CD14-positive monocyte (primary cell): ENCODE measurements at regions not wholly inside any gene's neighbourhood (a gene's known extent, or its start where the extent isn't known, plus 50 kb on each side); places are given as distances from the start of the nearest gene placed in this dataset.

ENCODE experiments used
- DNase-seq, 3 donors: peaks; one replicate each; pipeline ENCODE4 v3.0.0-alpha.2; 2011 to 2022
- H2AFZ ChIP-seq: 2 replicates; pipeline ENCODE4 v1.6.0; 2012; ENCODE audit warnings: mild to moderate bottlenecking, low read depth, low read length, inconsistent platforms; ENCODE audit not compliant: insufficient read depth, poor library complexity, severe bottlenecking
- H3K27ac ChIP-seq, 2 donors: 1 replicate in 1 of 2; 2 replicates in 1 of 2; pipeline ENCODE4 v1.5.1; 2012 to 2013; ENCODE audit warnings: low read length in 2 of 2, control low read depth in 1 of 2, inconsistent platforms in 1 of 2, low read depth in 1 of 2, mild to moderate bottlenecking in 1 of 2
- H3K27me3 ChIP-seq, 2 donors: one replicate each; pipeline versions ENCODE4 v1.6.0 to v1.6.1; 2011 to 2013; ENCODE audit warnings: low read length in 2 of 2; ENCODE audit not compliant: control insufficient read depth in 2 of 2, insufficient read depth in 2 of 2
- H3K36me3 ChIP-seq, 2 donors: replicated peaks in 1 of 2; 1 replicate in 1 of 2; 2 replicates in 1 of 2; pipeline versions ENCODE4 v1.5.1 to v1.6.1; 2012 to 2013; ENCODE audit warnings: low read length in 2 of 2, control low read depth in 1 of 2, inconsistent platforms in 1 of 2, mild to moderate bottlenecking in 1 of 2; ENCODE audit not compliant: insufficient read depth in 2 of 2, control insufficient read depth in 1 of 2
- H3K4me1 ChIP-seq, 2 donors: 1 replicate in 1 of 2; 2 replicates in 1 of 2; pipeline versions ENCODE4 v1.5.1 to v1.6.1; 2012 to 2013; ENCODE audit warnings: low read length in 2 of 2, control low read depth in 1 of 2, inconsistent platforms in 1 of 2, mild to moderate bottlenecking in 1 of 2, moderate library complexity in 1 of 2; ENCODE audit not compliant: insufficient read depth in 2 of 2, control insufficient read depth in 1 of 2
- H3K4me2 ChIP-seq: replicated peaks from 2 replicates; pipeline ENCODE3; 2012; ENCODE audit warnings: low read length, moderate library complexity, mild to moderate bottlenecking; ENCODE audit not compliant: poor library complexity, severe bottlenecking; ENCODE audit errors: extremely low read depth
- H3K4me3 ChIP-seq, 3 experiments: fragments of 200-600 bp in 1 of 3; sonication (generic) in 1 of 3; replicated peaks in 1 of 3; 1 replicate in 2 of 3; 2 replicates in 1 of 3; pipeline ENCODE4 v1.5.1; 2011 to 2013; ENCODE audit warnings: low read length in 3 of 3, mild to moderate bottlenecking in 3 of 3, control low read depth in 2 of 3, low read depth in 2 of 3, inconsistent platforms in 1 of 3, moderate library complexity in 1 of 3
- H3K79me2 ChIP-seq: 2 replicates; pipeline ENCODE4 v1.6.0; 2012; ENCODE audit warnings: mild to moderate bottlenecking, control low read depth, inconsistent platforms, low read length, moderate library complexity; ENCODE audit not compliant: insufficient read depth
- H3K9ac ChIP-seq: 2 replicates; pipeline ENCODE4 v1.6.0; 2017; ENCODE audit warnings: low read length, mild to moderate bottlenecking; ENCODE audit not compliant: insufficient read depth, poor library complexity, severe bottlenecking
- H3K9me3 ChIP-seq, 2 donors: replicated peaks in 1 of 2; 1 replicate in 1 of 2; 2 replicates in 1 of 2; pipeline versions ENCODE4 v1.5.1 to v1.6.1; 2012 to 2013; ENCODE audit warnings: low read length in 2 of 2, control low read depth in 1 of 2; ENCODE audit not compliant: control insufficient read depth in 1 of 2, insufficient read depth in 1 of 2
- H4K20me1 ChIP-seq: 2 replicates; pipeline ENCODE4 v1.6.0; 2012; ENCODE audit warnings: mild to moderate bottlenecking, low read length, control low read depth, moderate library complexity; ENCODE audit not compliant: insufficient read depth
- H3K27ac Mint-ChIP-seq, 7 donors: one replicate each; pipeline ENCODE4 v1.8.0; 2020; ENCODE audit warnings: mild to moderate bottlenecking in 7 of 7, mixed read lengths in 7 of 7, moderate library complexity in 6 of 7, inconsistent platforms in 2 of 7
- H3K27me3 Mint-ChIP-seq, 3 donors: one replicate each; pipeline ENCODE4 v1.8.0; 2021 to 2022; ENCODE audit warnings: low read depth in 3 of 3, mild to moderate bottlenecking in 3 of 3, mixed read lengths in 3 of 3, moderate library complexity in 3 of 3, inconsistent platforms in 1 of 3
- H3K36me3 Mint-ChIP-seq, 2 donors: one replicate each; pipeline ENCODE4 v1.8.0; 2020; ENCODE audit warnings: mixed read lengths in 2 of 2, inconsistent platforms in 1 of 2, mild to moderate bottlenecking in 1 of 2
- H3K4me1 Mint-ChIP-seq: one replicate; pipeline ENCODE4 v1.8.0; 2020; ENCODE audit warnings: mild to moderate bottlenecking, mixed read lengths
- H3K4me3 Mint-ChIP-seq, 2 donors: one replicate each; pipeline ENCODE4 v1.8.0; 2020; ENCODE audit warnings: mild to moderate bottlenecking in 2 of 2, mixed read lengths in 2 of 2, moderate library complexity in 1 of 2
- H3K9me3 Mint-ChIP-seq, 7 donors: one replicate each; pipeline ENCODE4 v1.8.0; 2020 to 2022; ENCODE audit warnings: mixed read lengths in 7 of 7, mild to moderate bottlenecking in 6 of 7, moderate library complexity in 6 of 7, inconsistent platforms in 2 of 7
- CTCF ChIP-seq: fragments of 200-600 bp; IDR thresholded peaks from one replicate; pipeline ENCODE4 v1.8.0; 2022; ENCODE audit warnings: antibody characterized with exemption, mild to moderate bottlenecking
- WGBS: methylation state at CpG from one replicate; pipeline ENCODE4 v1.1.5; 2013; ENCODE audit warnings: missing lambda C conversion rate; ENCODE audit not compliant: insufficient coverage; 5-methylcytosine and 5-hydroxymethylcytosine counted together
- intact Hi-C, 2 donors: fragments of 100-400 bp; cut with micrococcal nuclease; formaldehyde crosslinking; loops; one replicate each; pipeline versions ENCODE4 v1.15.0 to v1.15.1; 2023

- Histone ChIP-seq H4K20me1 (no peaks in the 10 kb centered on the region), H3K9ac (no peak overlapping the region), H3K27me3 (no peaks in the 10 kb centered on the region), H3K4me2 (no peak overlapping the region), H3K4me3 (no peak overlapping the region), H3K79me2 (no peaks in the 10 kb centered on the region), H3K9me3 (no peaks in the 10 kb centered on the region), H3K4me1 (no peaks in the 10 kb centered on the region), H2AFZ (no peak overlapping the region), H3K27ac (no peak overlapping the region), H3K36me3 (no peaks in the 10 kb centered on the region)
- Mint-ChIP-seq H3K36me3 (no peaks in the 10 kb centered on the region), H3K9me3 (peaks cover 0 to 3% (median 0%) of the 10 kb centered on the region in 7 donors), H3K27me3 (peaks cover 0 to 7% (median 1%) of the 10 kb centered on the region in 3 donors), H3K27ac (no peak overlapping the region), H3K4me3 (no peak overlapping the region), H3K4me1 (no peaks in the 10 kb centered on the region)
- DNase-seq: no peak
- TF ChIP-seq CTCF: no peak
- intact Hi-C loops: no loop called here
- 92% methylated on average over 26 of the region's 31 CpGs for WGBS
Observed at GRCh38 chr22:48396785-48397530, 1430.7 kb downstream of the BRD1 start.

- no peaks in the 10 kb centered on the region for H4K20me1 ChIP-seq
- H2AFZ ChIP-seq: no peak overlapping the region
- intact Hi-C loops: no loop called here
- H3K9me3 ChIP-seq: no peaks in the 10 kb centered on the region
- Mint-ChIP-seq H3K27me3 (peaks cover 1 to 7% (median 3%) of the 10 kb centered on the region in 3 donors), H3K4me3 (no peak overlapping the region), H3K36me3 (no peaks in the 10 kb centered on the region), H3K27ac (no peak overlapping the region), H3K9me3 (peaks cover 0 to 3% (median 0%) of the 10 kb centered on the region in 7 donors), H3K4me1 (no peaks in the 10 kb centered on the region)
- TF ChIP-seq CTCF: no peak
- H3K27me3 ChIP-seq: no peaks in the 10 kb centered on the region
- H3K9ac ChIP-seq: no peak overlapping the region
- H3K4me1 ChIP-seq: no peaks in the 10 kb centered on the region
- no peak for DNase-seq
- H3K4me2 ChIP-seq: no peak overlapping the region
- H3K4me3 ChIP-seq: no peak overlapping the region
- WGBS: 83% methylated on average over 13 of the region's 20 CpGs
- H3K27ac ChIP-seq: no peak overlapping the region
- no peaks in the 10 kb centered on the region for H3K79me2 ChIP-seq
- no peaks in the 10 kb centered on the region for H3K36me3 ChIP-seq
Observed at GRCh38 chr22:48396091-48396784, 1431.4 kb downstream of the BRD1 start.
